Ishikawa (cell line): ENCODE measurements at regions not wholly inside any gene's neighbourhood (a gene's known extent, or its start where the extent isn't known, plus 50 kb on each side); places are given as distances from the start of the nearest gene placed in this dataset.

Experiments
- CEBPB ChIP-seq: IDR thresholded peaks from 2 replicates; pipeline ENCODE4 v1.6.1; 2012
- CREB1 ChIP-seq: IDR thresholded peaks from 2 replicates; pipeline ENCODE4 v1.6.1; 2012; ENCODE audit warnings: low read depth
- EGR1 ChIP-seq: IDR thresholded peaks from 2 replicates; pipeline ENCODE4 v1.6.1; 2012
- EP300 ChIP-seq: IDR thresholded peaks from 2 replicates; pipeline ENCODE4 v1.6.1; 2012; ENCODE audit warnings: borderline replicate concordance
- FOXM1 ChIP-seq: IDR thresholded peaks from 2 replicates; pipeline ENCODE4 v1.6.1; 2012; ENCODE audit warnings: low read depth, borderline replicate concordance
- MAX ChIP-seq: IDR thresholded peaks from 2 replicates; pipeline ENCODE4 v1.6.1; 2012
- NFIC ChIP-seq: IDR thresholded peaks from 2 replicates; pipeline ENCODE4 v1.6.1; 2012
- RAD21 ChIP-seq: IDR thresholded peaks from 2 replicates; pipeline ENCODE4 v1.6.1; 2012; ENCODE audit warnings: low read depth
- REST ChIP-seq: IDR thresholded peaks from 2 replicates; pipeline ENCODE4 v1.6.1; 2012; ENCODE audit warnings: low read depth, mild to moderate bottlenecking
- TAF1 ChIP-seq: IDR thresholded peaks from 2 replicates; pipeline ENCODE4 v1.6.1; 2012; ENCODE audit warnings: low read depth, mild to moderate bottlenecking
- TCF12 ChIP-seq: IDR thresholded peaks from 2 replicates; pipeline ENCODE4 v1.6.1; 2012; ENCODE audit warnings: low read depth
- TEAD4 ChIP-seq: IDR thresholded peaks from 2 replicates; pipeline ENCODE4 v1.6.1; 2012
- USF1 ChIP-seq: IDR thresholded peaks from 2 replicates; pipeline ENCODE4 v1.6.1; 2012
- YY1 ChIP-seq: IDR thresholded peaks from 2 replicates; pipeline ENCODE4 v1.6.1; 2012; ENCODE audit warnings: low read depth
- ZBTB7A ChIP-seq: IDR thresholded peaks from 2 replicates; pipeline ENCODE4 v1.6.1; 2012; ENCODE audit warnings: low read depth

- no peak for TF ChIP-seq CEBPB
- TF ChIP-seq NFIC: no peak
- no peak for TF ChIP-seq TCF12
- TF ChIP-seq FOXM1: no peak
- no peak for TF ChIP-seq YY1
- TF ChIP-seq USF1: no peak
- no peak for TF ChIP-seq EGR1
- no peak for TF ChIP-seq CREB1
- TF ChIP-seq RAD21: no peak
- TF ChIP-seq TEAD4: no peak
- no peak for TF ChIP-seq EP300
- TF ChIP-seq MAX: no peak
- no peak for TF ChIP-seq TAF1
- no peak for TF ChIP-seq REST
- no peak for TF ChIP-seq ZBTB7A
Observed at GRCh38 chr5:8826508-8826907, 719.4 kb downstream of the SEMA5A start.

GRCh38 chr5:8827696-8828095, 718.2 kb downstream of the SEMA5A start:
- TF ChIP-seq TAF1: no peak
- no peak for TF ChIP-seq EP300
- TF ChIP-seq CREB1: no peak
- TF ChIP-seq CEBPB: no peak
- no peak for TF ChIP-seq EGR1
- no peak for TF ChIP-seq TEAD4
- no peak for TF ChIP-seq TCF12
- TF ChIP-seq NFIC: no peak
- no peak for TF ChIP-seq ZBTB7A
- no peak for TF ChIP-seq USF1
- TF ChIP-seq FOXM1: no peak
- TF ChIP-seq REST: no peak
- no peak for TF ChIP-seq RAD21
- no peak for TF ChIP-seq MAX
- no peak for TF ChIP-seq YY1

- TF ChIP-seq TCF12 (no peak), FOXM1 (no peak), REST (no peak), EP300 (no peak)
Observed at GRCh38 chr5:8828596-8829322, 717.1 kb downstream of the SEMA5A start.

- TF ChIP-seq ZBTB7A (no peak), RAD21 (no peak), USF1 (no peak), MAX (no peak), EP300 (no peak), TCF12 (no peak), REST (no peak), FOXM1 (no peak), TEAD4 (no peak), YY1 (no peak), EGR1 (no peak), CREB1 (no peak), CEBPB (no peak), NFIC (no peak), TAF1 (no peak)
Observed at GRCh38 chr5:8829323-8830029, 716.4 kb downstream of the SEMA5A start.
